Activated naive CD4-positive, alpha-beta T cell treated with anti-CD3 and anti-CD28 coated beads, Interleukin-2, amount 50 U/mL, for 24 hours (primary cell): ENCODE measurements at regions not wholly inside any gene's neighbourhood (a gene's known extent, or its start where the extent isn't known, plus 50 kb on each side); places are given as distances from the start of the nearest gene placed in this dataset.

ENCODE experiments used
- H3K27ac Mint-ChIP-seq: one replicate; pipeline ENCODE4 v1.8.0; 2021; ENCODE audit warnings: mild to moderate bottlenecking, mixed read lengths
- H3K27me3 Mint-ChIP-seq: one replicate; pipeline ENCODE4 v1.8.0; 2021; ENCODE audit warnings: mixed read lengths
- H3K36me3 Mint-ChIP-seq: one replicate; pipeline ENCODE4 v1.8.0; 2021; ENCODE audit warnings: mixed read lengths
- H3K4me1 Mint-ChIP-seq: one replicate; pipeline ENCODE4 v1.8.0; 2021; ENCODE audit warnings: mixed read lengths
- H3K4me3 Mint-ChIP-seq: one replicate; pipeline ENCODE4 v1.8.0; 2021; ENCODE audit warnings: mild to moderate bottlenecking, mixed read lengths
- H3K9me3 Mint-ChIP-seq: one replicate; pipeline ENCODE4 v1.8.0; 2021; ENCODE audit warnings: mixed read lengths

GRCh38 chr18:68461481-68462018, 253.4 kb downstream of the TMX3 start:
- Mint-ChIP-seq H3K36me3 (no peaks in the 10 kb centered on the region), H3K4me1 (no peaks in the 10 kb centered on the region), H3K27me3 (no peaks in the 10 kb centered on the region), H3K4me3 (no peak overlapping the region), H3K9me3 (no peaks in the 10 kb centered on the region), H3K27ac (no peak overlapping the region)

- Mint-ChIP-seq H3K27me3 (no peaks in the 10 kb centered on the region), H3K9me3 (no peaks in the 10 kb centered on the region), H3K4me3 (no peak overlapping the region), H3K27ac (no peak overlapping the region), H3K4me1 (no peaks in the 10 kb centered on the region), H3K36me3 (no peaks in the 10 kb centered on the region)
These were observed 254.9 kb downstream of the TMX3 start for GRCh38 chr18:68459968-68460367.

DNA sequence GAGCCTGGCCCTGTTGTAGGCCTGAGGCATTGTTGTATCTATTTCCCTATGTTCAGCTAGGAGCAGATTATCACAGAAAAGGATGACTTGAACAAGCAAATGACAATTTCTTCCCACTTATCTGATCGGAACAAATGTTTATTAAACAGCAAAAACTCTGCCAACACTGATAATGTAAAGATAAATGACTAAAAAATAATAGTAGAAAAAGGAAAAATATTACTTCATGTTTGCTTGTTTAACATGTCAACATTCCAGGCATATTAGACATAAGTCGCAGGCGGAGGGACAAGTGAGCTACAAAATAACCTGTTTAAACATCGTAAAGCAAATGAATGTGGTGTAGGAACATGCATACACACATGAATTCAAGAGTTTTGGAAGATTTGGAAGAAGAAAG, 257.9 kb downstream of the TMX3 start:
- H3K9me3 Mint-ChIP-seq, result no peaks in the 10 kb centered on the region
- H3K36me3 Mint-ChIP-seq, result no peaks in the 10 kb centered on the region
- no peaks in the 10 kb centered on the region for H3K27me3 Mint-ChIP-seq
- no peaks in the 10 kb centered on the region for H3K4me1 Mint-ChIP-seq
- H3K4me3 Mint-ChIP-seq, result no peak overlapping the region
- no peak overlapping the region for H3K27ac Mint-ChIP-seq

GRCh38 chr18:68455229-68455603, 259.7 kb downstream of the TMX3 start:
- H3K4me1 Mint-ChIP-seq, result no peaks in the 10 kb centered on the region
- H3K4me3 Mint-ChIP-seq, result no peak overlapping the region
- no peak overlapping the region for H3K27ac Mint-ChIP-seq
- no peaks in the 10 kb centered on the region for H3K27me3 Mint-ChIP-seq
- H3K9me3 Mint-ChIP-seq, result no peaks in the 10 kb centered on the region
- H3K36me3 Mint-ChIP-seq, result no peaks in the 10 kb centered on the region

GRCh38 chr18:68454511-68455228, 260.2 kb downstream of the TMX3 start:
- Mint-ChIP-seq H3K4me3 (no peak overlapping the region), H3K27ac (no peak overlapping the region), H3K9me3 (no peaks in the 10 kb centered on the region), H3K36me3 (no peaks in the 10 kb centered on the region), H3K27me3 (no peaks in the 10 kb centered on the region), H3K4me1 (no peaks in the 10 kb centered on the region)

GRCh38 chr18:68449292-68449691, 265.6 kb downstream of the TMX3 start:
- Mint-ChIP-seq H3K4me1 (no peaks in the 10 kb centered on the region), H3K4me3 (no peak overlapping the region), H3K27me3 (no peaks in the 10 kb centered on the region), H3K9me3 (no peaks in the 10 kb centered on the region), H3K27ac (no peak overlapping the region), H3K36me3 (no peaks in the 10 kb centered on the region)

DNA sequence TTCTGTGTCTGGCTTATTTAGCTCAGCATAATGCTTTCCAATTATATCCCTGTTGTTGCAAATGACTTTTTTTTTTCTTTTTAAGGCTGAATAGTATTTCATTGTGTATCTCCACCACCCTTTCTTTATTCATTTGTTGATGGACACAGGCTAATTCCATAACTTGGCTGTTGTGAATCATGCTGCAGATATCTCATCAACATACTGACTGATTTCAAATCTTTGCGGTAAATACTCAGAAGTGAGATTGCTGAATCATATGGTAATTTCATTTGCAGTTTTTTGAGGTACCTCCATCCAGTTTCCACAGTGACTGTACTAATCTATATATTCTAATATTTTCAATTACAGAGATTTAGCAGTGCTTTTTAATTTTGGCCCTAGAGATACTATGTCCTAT, 266.2 kb downstream of the TMX3 start:
- Mint-ChIP-seq H3K4me3 (no peak overlapping the region), H3K27ac (no peak overlapping the region), H3K9me3 (no peaks in the 10 kb centered on the region), H3K36me3 (no peaks in the 10 kb centered on the region), H3K27me3 (no peaks in the 10 kb centered on the region), H3K4me1 (no peaks in the 10 kb centered on the region)

GRCh38 chr18:68447286-68447685, 267.6 kb downstream of the TMX3 start:
- H3K27ac Mint-ChIP-seq, result no peak overlapping the region
- no peaks in the 10 kb centered on the region for H3K36me3 Mint-ChIP-seq
- no peak overlapping the region for H3K4me3 Mint-ChIP-seq
- H3K27me3 Mint-ChIP-seq, result no peaks in the 10 kb centered on the region
- H3K9me3 Mint-ChIP-seq, result no peaks in the 10 kb centered on the region
- no peaks in the 10 kb centered on the region for H3K4me1 Mint-ChIP-seq

- H3K36me3 Mint-ChIP-seq, result no peaks in the 10 kb centered on the region
- no peak overlapping the region for H3K27ac Mint-ChIP-seq
- H3K4me1 Mint-ChIP-seq, result no peaks in the 10 kb centered on the region
- no peaks in the 10 kb centered on the region for H3K9me3 Mint-ChIP-seq
- H3K4me3 Mint-ChIP-seq, result no peak overlapping the region
- no peaks in the 10 kb centered on the region for H3K27me3 Mint-ChIP-seq
These were observed 269.1 kb downstream of the TMX3 start for GRCh38 chr18:68445668-68446426.

GRCh38 chr18:68445136-68445535, 269.8 kb downstream of the TMX3 start:
- no peaks in the 10 kb centered on the region for H3K4me1 Mint-ChIP-seq
- no peak overlapping the region for H3K4me3 Mint-ChIP-seq

GRCh38 chr18:68441241-68441640, 273.7 kb downstream of the TMX3 start:
- H3K4me3 Mint-ChIP-seq, result no peak overlapping the region
- H3K4me1 Mint-ChIP-seq, result no peaks in the 10 kb centered on the region
- no peaks in the 10 kb centered on the region for H3K9me3 Mint-ChIP-seq
- no peaks in the 10 kb centered on the region for H3K36me3 Mint-ChIP-seq
- no peaks in the 10 kb centered on the region for H3K27me3 Mint-ChIP-seq
- no peak overlapping the region for H3K27ac Mint-ChIP-seq

More at GRCh38 chr18:68445136-68445535, 269.8 kb downstream of the TMX3 start:
- Mint-ChIP-seq H3K27me3 (no peaks in the 10 kb centered on the region), H3K36me3 (no peaks in the 10 kb centered on the region), H3K27ac (no peak overlapping the region), H3K9me3 (no peaks in the 10 kb centered on the region)

DNA sequence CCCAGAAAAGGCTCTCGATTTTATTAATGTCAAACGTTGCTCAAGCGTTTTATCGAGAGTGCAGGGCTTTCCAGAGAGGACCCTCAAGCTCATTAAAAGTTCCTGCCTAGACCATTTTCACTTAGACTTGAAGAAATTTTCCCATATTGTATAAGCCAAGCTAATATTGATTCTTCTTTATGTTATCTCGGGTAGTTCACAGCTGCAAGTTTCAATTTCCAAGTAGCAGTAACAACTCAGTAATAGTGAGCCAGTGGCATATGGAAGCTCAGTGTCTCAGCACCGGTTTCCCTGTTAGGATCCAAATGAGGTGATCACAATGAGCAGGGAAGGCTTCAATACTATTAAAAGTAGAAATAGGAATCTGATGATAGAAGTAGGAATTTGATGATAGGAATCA, 274.5 kb downstream of the TMX3 start:
- no peaks in the 10 kb centered on the region for H3K4me1 Mint-ChIP-seq
- no peaks in the 10 kb centered on the region for H3K36me3 Mint-ChIP-seq
- H3K27ac Mint-ChIP-seq, result no peak overlapping the region
- H3K4me3 Mint-ChIP-seq, result no peak overlapping the region
- no peaks in the 10 kb centered on the region for H3K27me3 Mint-ChIP-seq
- no peaks in the 10 kb centered on the region for H3K9me3 Mint-ChIP-seq

DNA sequence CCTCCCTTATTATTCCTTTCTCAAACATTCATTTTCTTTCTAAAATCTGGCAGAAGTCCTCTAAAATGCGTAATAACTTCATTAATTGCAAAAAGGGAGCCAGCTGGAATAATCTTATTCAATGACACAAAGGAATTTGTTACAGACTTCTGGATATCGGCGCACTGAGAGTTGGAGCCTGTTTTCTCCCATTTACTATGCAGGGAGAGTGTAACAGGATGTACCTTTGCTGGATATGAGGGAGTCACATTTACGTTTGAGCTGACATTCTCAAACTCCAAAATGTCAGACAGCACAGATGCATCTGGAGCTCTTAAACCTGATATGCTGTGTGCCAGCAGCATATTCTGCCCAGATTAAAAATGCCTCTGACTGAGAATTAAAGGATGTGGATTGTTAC, 275.3 kb downstream of the TMX3 start:
- H3K36me3 Mint-ChIP-seq, result no peaks in the 10 kb centered on the region
- no peaks in the 10 kb centered on the region for H3K27me3 Mint-ChIP-seq
- H3K4me3 Mint-ChIP-seq, result no peak overlapping the region
- H3K4me1 Mint-ChIP-seq, result no peaks in the 10 kb centered on the region
- H3K9me3 Mint-ChIP-seq, result no peaks in the 10 kb centered on the region
- no peak overlapping the region for H3K27ac Mint-ChIP-seq

DNA sequence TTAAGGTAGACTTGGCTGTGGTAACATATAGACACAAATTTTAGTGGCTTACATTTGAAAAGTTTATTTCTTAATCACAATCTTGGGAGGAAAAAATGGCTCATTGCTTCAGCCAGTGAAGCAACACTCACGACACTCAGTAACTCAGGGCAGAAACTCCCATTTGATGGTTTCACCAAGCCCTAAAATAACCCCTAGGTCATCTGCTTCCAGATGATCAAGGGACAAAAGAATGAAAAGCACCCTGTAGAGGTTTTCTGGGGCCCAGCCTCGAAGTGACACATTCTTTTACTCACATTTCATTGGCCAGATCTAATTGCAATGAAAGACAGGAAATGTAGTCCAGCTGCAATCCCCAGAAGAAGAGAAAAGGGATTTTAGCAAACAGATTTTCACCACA, 275.9 kb downstream of the TMX3 start:
- H3K36me3 Mint-ChIP-seq, result no peaks in the 10 kb centered on the region
- H3K9me3 Mint-ChIP-seq, result no peaks in the 10 kb centered on the region
- H3K4me1 Mint-ChIP-seq, result no peaks in the 10 kb centered on the region
- H3K27me3 Mint-ChIP-seq, result no peaks in the 10 kb centered on the region
- no peak overlapping the region for H3K27ac Mint-ChIP-seq
- H3K4me3 Mint-ChIP-seq, result no peak overlapping the region

DNA sequence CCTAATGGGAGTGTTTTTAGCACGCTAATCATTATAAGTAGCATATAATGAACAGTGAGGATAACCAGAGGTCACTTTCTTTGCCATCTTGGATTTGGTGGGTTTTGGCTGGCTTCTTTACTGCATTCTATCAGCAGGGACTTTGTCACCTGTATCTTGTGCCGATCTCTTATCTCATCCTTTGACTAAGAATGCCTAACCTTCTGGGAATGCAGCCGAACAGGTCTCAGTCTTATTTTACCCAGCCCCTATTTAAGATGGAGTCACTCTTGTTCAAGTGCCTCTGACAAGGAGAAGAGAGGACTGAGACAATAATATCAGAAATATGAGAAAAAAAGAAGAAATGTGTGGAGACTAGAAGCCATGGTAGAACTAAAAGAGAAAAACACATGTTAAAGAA, 276.4 kb downstream of the TMX3 start:
- no peaks in the 10 kb centered on the region for H3K36me3 Mint-ChIP-seq
- H3K4me3 Mint-ChIP-seq, result no peak overlapping the region
- H3K27me3 Mint-ChIP-seq, result no peaks in the 10 kb centered on the region

GRCh38 chr18:68436485-68436884, 278.4 kb downstream of the TMX3 start:
- H3K9me3 Mint-ChIP-seq, result no peaks in the 10 kb centered on the region
- H3K4me3 Mint-ChIP-seq, result no peak overlapping the region
- no peak overlapping the region for H3K27ac Mint-ChIP-seq
- no peaks in the 10 kb centered on the region for H3K4me1 Mint-ChIP-seq
- H3K27me3 Mint-ChIP-seq, result no peaks in the 10 kb centered on the region
- no peaks in the 10 kb centered on the region for H3K36me3 Mint-ChIP-seq

More for the DNA sequence above, 276.4 kb downstream of the TMX3 start:
- Mint-ChIP-seq H3K9me3 (no peaks in the 10 kb centered on the region), H3K4me1 (no peaks in the 10 kb centered on the region), H3K27ac (no peak overlapping the region)
